Esophagus squamous epithelium (tissue), 5 donors: ENCODE measurements at regions not wholly inside any gene's neighbourhood (a gene's known extent, or its start where the extent isn't known, plus 50 kb on each side); places are given as distances from the start of the nearest gene placed in this dataset.

Source experiments
- DNase-seq: peaks from one replicate; lab custom pipeline; 2025; lab: John Stamatoyannopoulos, UW
- H3K27ac ChIP-seq, 4 donors: fragments of 200-600 bp; sonication (generic); one replicate each; pipeline ENCODE4 v1.5.1; 2016 to 2019; ENCODE audit warnings: mild to moderate bottlenecking in 1 of 4
- H3K27me3 ChIP-seq, 4 donors: fragments of 200-600 bp; sonication (generic); 1 replicate in 3 of 4; 2 replicates in 1 of 4; pipeline versions ENCODE4 v1.5.1 to v1.6.0; 2017 to 2021; ENCODE audit warnings: antibody characterized with exemption in 1 of 4
- H3K36me3 ChIP-seq, 3 donors: fragments of 200-600 bp; sonication (generic); one replicate each; pipeline ENCODE4 v1.5.1; 2016 to 2019
- H3K4me1 ChIP-seq, 3 donors: fragments of 200-600 bp; sonication (generic); one replicate each; pipeline ENCODE4 v1.5.1; 2017 to 2019
- H3K4me3 ChIP-seq, 4 donors: fragments of 200-600 bp; sonication (generic); 1 replicate in 3 of 4; 2 replicates in 1 of 4; pipeline ENCODE4 v1.5.1; 2016 to 2019; ENCODE audit warnings: mild to moderate bottlenecking in 2 of 4, moderate library complexity in 1 of 4
- H3K9me3 ChIP-seq, 3 donors: fragments of 200-600 bp; sonication (generic); one replicate each; pipeline ENCODE4 v1.5.1; 2016 to 2019
- POLR2A ChIP-seq, 4 donors: fragments of 450-650 bp; IDR thresholded peaks; one replicate each; pipeline ENCODE4 v1.6.1; 2017; ENCODE audit warnings: antibody characterized with exemption in 4 of 4, mild to moderate bottlenecking in 4 of 4, moderate library complexity in 3 of 4
- WGBS, 2 donors: methylation state at CpG; one replicate each; pipeline ENCODE4 v1.1.5; 2018; 5-methylcytosine and 5-hydroxymethylcytosine counted together
- intact Hi-C: fragments of 100-400 bp; cut with DNase I; formaldehyde crosslinking; loops from one replicate; pipeline ENCODE4 v1.15.0; 2022
- TF ChIP-seq, protein P1 (sequence below), 6 experiments: fragments of 450-650 bp in 4 of 6; fragments of 200-600 bp in 2 of 6; sonication (generic) in 2 of 6; IDR thresholded peaks; one replicate each; pipeline ENCODE4 v1.5.1; 2016 to 2019; ENCODE audit warnings: antibody characterized with exemption in 6 of 6, mild to moderate bottlenecking in 4 of 6, moderate library complexity in 4 of 6
- donor health status: DM: yes; HTN: yes; CAD: no.

DNA sequence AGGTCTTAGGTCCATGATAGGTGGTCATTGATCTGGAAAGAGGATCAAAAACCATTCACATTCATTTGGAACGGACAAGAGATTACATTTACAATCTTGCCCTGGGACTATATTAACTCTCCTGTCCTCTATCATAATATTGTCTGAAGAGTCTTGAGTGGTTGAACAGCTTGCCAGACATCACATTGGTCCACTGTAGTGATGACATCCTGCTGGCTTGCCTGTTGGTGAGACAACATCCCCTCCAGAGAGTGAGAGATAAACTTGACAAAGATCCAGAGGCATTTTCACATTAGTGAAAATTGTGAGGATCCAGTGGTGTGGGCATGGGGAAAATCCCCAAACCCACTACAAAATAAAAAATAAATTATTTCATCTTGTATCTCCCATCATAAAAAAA lies 155.7 kb upstream of the LEF1 start:
- Histone ChIP-seq H3K4me1 (no peaks in the 10 kb centered on the region), H3K9me3 (peaks cover 0 to 6% (median 0%) of the 10 kb centered on the region in 3 donors), H3K4me3 (no peak overlapping the region), H3K27me3 (no peaks in the 10 kb centered on the region), H3K36me3 (no peaks in the 10 kb centered on the region), H3K27ac (no peak overlapping the region)
- no peak for TF ChIP-seq POLR2A (IDR thresholded peaks at IDR 0.05)
- TF ChIP-seq, protein P1, sequence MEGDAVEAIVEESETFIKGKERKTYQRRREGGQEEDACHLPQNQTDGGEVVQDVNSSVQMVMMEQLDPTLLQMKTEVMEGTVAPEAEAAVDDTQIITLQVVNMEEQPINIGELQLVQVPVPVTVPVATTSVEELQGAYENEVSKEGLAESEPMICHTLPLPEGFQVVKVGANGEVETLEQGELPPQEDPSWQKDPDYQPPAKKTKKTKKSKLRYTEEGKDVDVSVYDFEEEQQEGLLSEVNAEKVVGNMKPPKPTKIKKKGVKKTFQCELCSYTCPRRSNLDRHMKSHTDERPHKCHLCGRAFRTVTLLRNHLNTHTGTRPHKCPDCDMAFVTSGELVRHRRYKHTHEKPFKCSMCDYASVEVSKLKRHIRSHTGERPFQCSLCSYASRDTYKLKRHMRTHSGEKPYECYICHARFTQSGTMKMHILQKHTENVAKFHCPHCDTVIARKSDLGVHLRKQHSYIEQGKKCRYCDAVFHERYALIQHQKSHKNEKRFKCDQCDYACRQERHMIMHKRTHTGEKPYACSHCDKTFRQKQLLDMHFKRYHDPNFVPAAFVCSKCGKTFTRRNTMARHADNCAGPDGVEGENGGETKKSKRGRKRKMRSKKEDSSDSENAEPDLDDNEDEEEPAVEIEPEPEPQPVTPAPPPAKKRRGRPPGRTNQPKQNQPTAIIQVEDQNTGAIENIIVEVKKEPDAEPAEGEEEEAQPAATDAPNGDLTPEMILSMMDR (IDR thresholded peaks at IDR 0.05), result no peak
- intact Hi-C loops, result no loop called here
- no peak for DNase-seq
- WGBS, 2 donors, result 71 to 75% methylated on average over 1 of the region's 1 CpG

DNA sequence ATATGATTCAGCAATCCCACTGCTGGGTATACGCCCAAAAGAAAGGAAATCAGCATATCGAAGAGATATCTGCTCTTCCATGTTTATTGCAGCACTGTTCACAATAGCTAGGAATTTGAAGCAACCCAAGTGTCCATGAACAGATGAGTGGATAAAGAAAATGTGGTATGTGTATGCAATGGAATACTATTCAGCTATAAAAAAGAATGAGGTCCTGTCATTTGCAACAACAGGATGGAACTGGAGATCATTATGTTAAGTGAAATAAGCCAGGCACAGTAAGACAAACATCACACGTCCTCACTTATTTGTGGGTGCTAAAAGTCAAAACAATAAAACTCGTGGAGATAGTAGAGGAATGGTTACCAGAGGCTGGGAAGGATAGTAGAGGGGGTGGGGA lies 153.8 kb upstream of the LEF1 start:
- 84 to 85% methylated on average over 4 of the region's 4 CpGs for WGBS, 2 donors
- DNase-seq, result no peak
- Histone ChIP-seq H3K36me3 (no peaks in the 10 kb centered on the region), H3K4me3 (no peak overlapping the region), H3K27ac (no peak overlapping the region), H3K9me3 (peaks cover 0 to 6% (median 0%) of the 10 kb centered on the region in 3 donors), H3K27me3 (no peaks in the 10 kb centered on the region), H3K4me1 (no peaks in the 10 kb centered on the region)
- TF ChIP-seq POLR2A (IDR thresholded peaks at IDR 0.05), result no peak
- TF ChIP-seq, protein P1 (IDR thresholded peaks at IDR 0.05), result no peak
- intact Hi-C loops, result no loop called here

DNA sequence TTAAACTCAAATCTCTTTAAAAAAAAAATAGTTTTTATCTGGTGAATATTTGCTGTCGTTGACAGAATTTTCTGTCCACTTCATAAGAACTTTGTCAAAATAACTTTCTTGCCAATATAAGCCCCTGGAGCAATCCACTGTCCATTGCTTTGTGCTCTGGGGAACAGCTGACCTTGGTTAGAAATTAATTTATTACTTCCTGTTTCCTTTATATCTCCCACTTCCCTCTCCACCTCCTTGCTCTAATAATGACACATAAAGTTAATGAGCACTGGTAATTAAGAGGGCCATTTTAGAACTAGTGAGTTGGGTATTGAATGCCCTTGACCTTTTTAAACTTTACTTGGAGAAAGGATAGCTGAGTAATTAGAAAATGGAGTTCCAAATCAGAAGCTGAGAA lies 151.3 kb upstream of the LEF1 start:
- TF ChIP-seq, protein P1 (IDR thresholded peaks at IDR 0.05), result no peak
- TF ChIP-seq POLR2A (IDR thresholded peaks at IDR 0.05), result no peak
- Histone ChIP-seq H3K36me3 (no peaks in the 10 kb centered on the region), H3K4me1 (no peaks in the 10 kb centered on the region), H3K27ac (no peak overlapping the region), H3K27me3 (no peaks in the 10 kb centered on the region), H3K9me3 (peaks cover 0 to 6% (median 0%) of the 10 kb centered on the region in 3 donors), H3K4me3 (no peak overlapping the region)
- intact Hi-C loops, result no loop called here
- no peak for DNase-seq
- WGBS, 2 donors, result 32 to 67% methylated on average over 1 of the region's 1 CpG

DNA sequence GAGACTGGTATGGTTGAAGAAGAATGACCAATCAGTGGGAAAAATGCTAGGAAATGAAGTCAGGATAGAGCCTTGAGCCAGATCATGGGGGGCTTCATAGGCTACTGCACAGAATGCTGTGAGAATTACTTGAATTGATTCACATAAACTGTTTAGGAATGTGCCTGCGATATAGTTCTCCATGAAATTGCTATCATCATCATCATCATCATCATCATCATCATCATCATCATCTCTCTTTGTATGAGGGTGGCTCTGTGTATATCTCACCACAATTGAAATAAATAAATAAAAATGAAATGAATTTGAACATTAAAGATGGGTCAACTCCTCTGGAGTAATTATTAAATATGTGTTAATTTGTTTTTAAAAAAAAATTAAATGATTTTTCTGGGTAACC lies 148.6 kb upstream of the LEF1 start:
- Histone ChIP-seq H3K9me3 (peaks cover 0 to 3% (median 0%) of the 10 kb centered on the region in 3 donors), H3K4me3 (no peak overlapping the region), H3K4me1 (no peaks in the 10 kb centered on the region), H3K36me3 (no peaks in the 10 kb centered on the region), H3K27ac (no peak overlapping the region), H3K27me3 (no peaks in the 10 kb centered on the region)
- TF ChIP-seq, protein P1 (IDR thresholded peaks at IDR 0.05), result no peak
- TF ChIP-seq POLR2A (IDR thresholded peaks at IDR 0.05), result no peak
- no peak for DNase-seq
- intact Hi-C loops, result no loop called here
- 85 to 86% methylated on average over 1 of the region's 1 CpG for WGBS, 2 donors

DNA sequence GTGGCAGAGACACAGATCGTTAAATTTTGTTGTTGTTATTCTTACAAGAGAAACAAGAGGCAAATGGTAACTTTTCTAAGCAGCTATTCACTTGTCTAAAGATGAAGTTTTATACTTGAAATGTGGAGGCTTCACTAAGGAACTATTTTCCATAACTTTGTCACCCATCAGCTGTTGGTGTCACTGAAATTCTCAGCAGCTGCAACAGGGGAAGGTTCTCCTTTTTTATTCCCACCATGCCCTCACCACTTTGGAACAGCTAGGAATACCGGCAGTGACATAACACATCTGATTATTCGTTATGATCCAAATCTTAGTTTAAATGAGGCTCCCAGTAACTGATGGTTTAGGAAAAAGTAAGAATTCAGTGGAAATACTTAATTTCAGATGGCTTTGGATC lies 147.0 kb upstream of the LEF1 start:
- 73 to 83% methylated on average over 3 of the region's 3 CpGs for WGBS, 2 donors
- TF ChIP-seq POLR2A (IDR thresholded peaks at IDR 0.05), result no peak
- TF ChIP-seq, protein P1 (IDR thresholded peaks at IDR 0.05), result no peak
- H3K4me1 ChIP-seq, result no peaks in the 10 kb centered on the region
- no peak overlapping the region for H3K27ac ChIP-seq
- H3K4me3 ChIP-seq, result no peak overlapping the region
- DNase-seq, result no peak
- H3K36me3 ChIP-seq, result no peaks in the 10 kb centered on the region
- no peaks in the 10 kb centered on the region for H3K27me3 ChIP-seq
- H3K9me3 ChIP-seq, result no peaks in the 10 kb centered on the region
- intact Hi-C loops, result no loop called here
